ENCODE measurements at regions not wholly inside any gene's neighbourhood (a gene's known extent, or its start where the extent isn't known, plus 50 kb on each side); places are given as distances from the start of the nearest gene placed in this dataset.

DNA sequence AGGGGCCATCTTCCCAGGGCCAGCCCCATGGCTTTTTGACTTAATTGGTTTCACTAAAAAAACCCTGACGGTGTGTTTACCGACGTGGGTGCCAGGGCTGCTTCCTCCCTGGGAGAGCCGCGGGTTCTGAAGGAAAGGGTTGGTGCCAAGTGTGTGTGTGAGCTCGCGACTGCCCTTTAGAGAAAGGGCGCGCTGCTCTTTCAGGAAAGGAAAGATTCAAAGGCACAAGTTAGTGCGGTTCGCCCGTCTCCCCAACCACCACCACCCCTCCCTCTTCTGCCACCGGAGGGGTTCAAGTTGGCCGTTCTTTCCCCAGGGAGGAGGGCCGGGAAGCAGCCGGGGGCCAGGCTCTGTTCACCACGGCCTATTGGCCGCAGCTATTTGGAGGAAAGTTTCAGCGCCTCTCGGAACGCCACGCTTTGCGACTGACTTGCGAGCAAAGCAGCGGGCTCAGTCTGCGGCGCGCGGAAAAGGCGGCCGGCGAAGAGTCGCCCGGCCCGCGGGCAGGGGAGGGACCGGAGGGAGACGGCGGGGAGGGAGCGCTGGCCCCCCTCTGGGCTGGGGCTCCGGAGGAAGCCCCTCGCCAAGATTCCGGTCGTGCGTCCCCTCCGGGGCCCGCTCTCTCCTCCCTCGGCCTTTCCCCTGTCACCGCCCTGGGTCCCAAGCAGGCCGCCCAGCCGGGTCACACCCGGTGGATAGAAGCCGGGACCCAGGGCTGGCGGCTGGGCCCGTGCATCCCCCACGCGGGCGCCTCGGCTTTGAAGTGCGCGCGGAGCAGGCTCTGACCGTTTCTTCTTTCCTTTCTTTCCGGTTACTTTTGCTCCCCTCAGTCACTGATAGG is 165.9 kb upstream of the PPP1R3A start:
- ChIA-PET CTCF (no interaction called here), POLR2A (no interaction called here)
- DNase-seq = peak in 1 of 2 experiments; percentile 27
- Histone ChIP-seq H3K36me3 (ENCODE audit: control insufficient read depth, insufficient read depth, low read length) (no peaks in the 10 kb centered on the region), H3K9me3 (no peaks in the 10 kb centered on the region), H3K27me3 (replicated peaks; ENCODE audit: control insufficient read depth, insufficient read depth, low read length) (peaks cover 13% of the 10 kb centered on the region), H3K4me1 (peaks cover 5% of the 10 kb centered on the region; the same call in 1 of the 2 replicates), H3K4me3 (ENCODE audit: low read depth, low read length) (peak overlapping the region; percentile 17)
- intact Hi-C loops (cut with micrococcal nuclease; ENCODE audit: unreplicated experiment) = loop anchor here (10.0 kb wide), 1 partner anchor 1770 kb away; no protein-coding TSS in a partner anchor
- no TSS peak for BruUV-seq (replicated peaks)
- H3K9me3 Mint-ChIP-seq (ENCODE audit: unreplicated experiment) = no peaks in the 10 kb centered on the region
- no peaks in the 10 kb centered on the region for H3K36me3 Mint-ChIP-seq (ENCODE audit: insufficient read depth, unreplicated experiment)
- TF ChIP-seq, protein P1, sequence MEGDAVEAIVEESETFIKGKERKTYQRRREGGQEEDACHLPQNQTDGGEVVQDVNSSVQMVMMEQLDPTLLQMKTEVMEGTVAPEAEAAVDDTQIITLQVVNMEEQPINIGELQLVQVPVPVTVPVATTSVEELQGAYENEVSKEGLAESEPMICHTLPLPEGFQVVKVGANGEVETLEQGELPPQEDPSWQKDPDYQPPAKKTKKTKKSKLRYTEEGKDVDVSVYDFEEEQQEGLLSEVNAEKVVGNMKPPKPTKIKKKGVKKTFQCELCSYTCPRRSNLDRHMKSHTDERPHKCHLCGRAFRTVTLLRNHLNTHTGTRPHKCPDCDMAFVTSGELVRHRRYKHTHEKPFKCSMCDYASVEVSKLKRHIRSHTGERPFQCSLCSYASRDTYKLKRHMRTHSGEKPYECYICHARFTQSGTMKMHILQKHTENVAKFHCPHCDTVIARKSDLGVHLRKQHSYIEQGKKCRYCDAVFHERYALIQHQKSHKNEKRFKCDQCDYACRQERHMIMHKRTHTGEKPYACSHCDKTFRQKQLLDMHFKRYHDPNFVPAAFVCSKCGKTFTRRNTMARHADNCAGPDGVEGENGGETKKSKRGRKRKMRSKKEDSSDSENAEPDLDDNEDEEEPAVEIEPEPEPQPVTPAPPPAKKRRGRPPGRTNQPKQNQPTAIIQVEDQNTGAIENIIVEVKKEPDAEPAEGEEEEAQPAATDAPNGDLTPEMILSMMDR (IDR thresholded peaks at IDR 0.05; ENCODE audit: insufficient read depth in 1 of 2, low read depth in 1 of 2, low read length in 1 of 2, severe bottlenecking in 1 of 2, unreplicated experiment in 1 of 2) = no peak
- H3K4me3 Mint-ChIP-seq (ENCODE audit: unreplicated experiment) = peak overlapping the region; percentile 78
- H3K27ac Mint-ChIP-seq (ENCODE audit: unreplicated experiment) = no peak overlapping the region
- H3K27me3 Mint-ChIP-seq (ENCODE audit: insufficient read depth, unreplicated experiment) = peaks cover 35% of the 10 kb centered on the region
- H3K4me1 Mint-ChIP-seq (ENCODE audit: low read depth, unreplicated experiment) = peaks cover 6% of the 10 kb centered on the region

DNA sequence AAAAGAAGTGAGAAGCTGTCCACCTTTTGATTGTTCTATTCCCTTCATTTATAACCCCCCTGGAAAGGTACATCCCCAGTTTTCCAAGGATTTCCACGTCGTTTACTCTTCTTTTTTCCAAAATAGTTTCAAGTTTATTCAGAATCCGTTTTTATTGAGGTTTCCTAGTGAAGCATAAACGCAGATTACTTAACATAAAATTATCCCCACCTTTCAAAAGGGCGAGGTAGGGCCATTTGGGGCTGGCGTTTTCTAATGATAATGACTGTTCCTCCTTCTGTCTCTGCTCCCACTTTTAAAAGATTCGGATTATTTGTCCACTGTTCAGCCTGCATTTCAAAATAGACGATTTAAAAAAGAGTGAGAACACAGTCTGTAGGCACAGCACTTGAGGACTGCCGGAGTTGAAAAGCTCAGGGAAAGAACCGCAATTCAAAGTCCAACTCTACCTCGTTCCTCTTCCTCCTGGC is 165.2 kb upstream of the PPP1R3A start:
- peaks cover 6% of the 10 kb centered on the region for H3K4me1 Mint-ChIP-seq (ENCODE audit: low read depth, unreplicated experiment)
- H3K4me3 ChIP-seq (ENCODE audit: low read depth, low read length) = no peak overlapping the region
- H3K4me3 Mint-ChIP-seq (ENCODE audit: unreplicated experiment) = peak overlapping the region; percentile 78
- peaks cover 39% of the 10 kb centered on the region for H3K27me3 Mint-ChIP-seq (ENCODE audit: insufficient read depth, unreplicated experiment)
- BruUV-seq (replicated peaks) = no TSS peak
- no peaks in the 10 kb centered on the region for H3K9me3 Mint-ChIP-seq (ENCODE audit: unreplicated experiment)
- no peaks in the 10 kb centered on the region for H3K36me3 Mint-ChIP-seq (ENCODE audit: insufficient read depth, unreplicated experiment)
- H3K9me3 ChIP-seq = no peaks in the 10 kb centered on the region
- ChIA-PET POLR2A (no interaction called here), CTCF (no interaction called here)
- peaks cover 5% of the 10 kb centered on the region; the same call in 1 of the 2 replicates for H3K4me1 ChIP-seq
- DNase-seq = no peak
- TF ChIP-seq, protein P1 (IDR thresholded peaks at IDR 0.05; ENCODE audit: insufficient read depth in 1 of 2, low read depth in 1 of 2, low read length in 1 of 2, severe bottlenecking in 1 of 2, unreplicated experiment in 1 of 2) = no peak
- no peak overlapping the region for H3K27ac Mint-ChIP-seq (ENCODE audit: unreplicated experiment)
- no peaks in the 10 kb centered on the region for H3K36me3 ChIP-seq (ENCODE audit: control insufficient read depth, insufficient read depth, low read length)
- peaks cover 13% of the 10 kb centered on the region for H3K27me3 ChIP-seq (replicated peaks; ENCODE audit: control insufficient read depth, insufficient read depth, low read length)
- intact Hi-C loops (cut with micrococcal nuclease; ENCODE audit: unreplicated experiment) = loop anchor here (10.0 kb wide), 1 partner anchor 1771 kb away; no protein-coding TSS in a partner anchor

GRCh38 chr7:114083166-114084001 is 164.6 kb upstream of the PPP1R3A start:
- peak overlapping the region; percentile 78 for H3K4me3 Mint-ChIP-seq (ENCODE audit: unreplicated experiment)
- no peak overlapping the region for H3K4me3 ChIP-seq (ENCODE audit: low read depth, low read length)
- BruUV-seq (replicated peaks) = no TSS peak
- peaks cover 5% of the 10 kb centered on the region; the same call in 1 of the 2 replicates for H3K4me1 ChIP-seq
- DNase-seq = no peak
- H3K9me3 ChIP-seq = no peaks in the 10 kb centered on the region
- intact Hi-C loops (cut with micrococcal nuclease; ENCODE audit: unreplicated experiment) = loop anchor here (10.0 kb wide), 1 partner anchor 1771 kb away; no protein-coding TSS in a partner anchor
- TF ChIP-seq, protein P1 (IDR thresholded peaks at IDR 0.05; ENCODE audit: insufficient read depth in 1 of 2, low read depth in 1 of 2, low read length in 1 of 2, severe bottlenecking in 1 of 2, unreplicated experiment in 1 of 2) = no peak
- no peaks in the 10 kb centered on the region for H3K36me3 ChIP-seq (ENCODE audit: control insufficient read depth, insufficient read depth, low read length)
- H3K9me3 Mint-ChIP-seq (ENCODE audit: unreplicated experiment) = no peaks in the 10 kb centered on the region
- H3K36me3 Mint-ChIP-seq (ENCODE audit: insufficient read depth, unreplicated experiment) = no peaks in the 10 kb centered on the region
- H3K27ac Mint-ChIP-seq (ENCODE audit: unreplicated experiment) = no peak overlapping the region
- ChIA-PET CTCF (interaction anchor here (0.7 kb wide), 1 partner anchor 532 kb away, joined by 3 read pairs; no protein-coding TSS in a partner anchor), POLR2A (no interaction called here)
- H3K27me3 ChIP-seq (replicated peaks; ENCODE audit: control insufficient read depth, insufficient read depth, low read length) = peaks cover 13% of the 10 kb centered on the region
- H3K27me3 Mint-ChIP-seq (ENCODE audit: insufficient read depth, unreplicated experiment) = peaks cover 39% of the 10 kb centered on the region
- H3K4me1 Mint-ChIP-seq (ENCODE audit: low read depth, unreplicated experiment) = peaks cover 6% of the 10 kb centered on the region

Measured in Caco-2 (cell line).